ENCODE measurements at regions not wholly inside any gene's neighbourhood (a gene's known extent, or its start where the extent isn't known, plus 50 kb on each side); places are given as distances from the start of the nearest gene placed in this dataset.

GRCh38 chr18:67218556-67218955, 298.0 kb downstream of the DSEL start:
- no peak overlapping the region for H3K4me3 ChIP-seq (replicated peaks; ENCODE audit: insufficient read depth, low read length)
- DNase-seq (ENCODE audit: low read depth in 1 of 2, low spot score in 1 of 2): no peak
- TF ChIP-seq, protein P1, sequence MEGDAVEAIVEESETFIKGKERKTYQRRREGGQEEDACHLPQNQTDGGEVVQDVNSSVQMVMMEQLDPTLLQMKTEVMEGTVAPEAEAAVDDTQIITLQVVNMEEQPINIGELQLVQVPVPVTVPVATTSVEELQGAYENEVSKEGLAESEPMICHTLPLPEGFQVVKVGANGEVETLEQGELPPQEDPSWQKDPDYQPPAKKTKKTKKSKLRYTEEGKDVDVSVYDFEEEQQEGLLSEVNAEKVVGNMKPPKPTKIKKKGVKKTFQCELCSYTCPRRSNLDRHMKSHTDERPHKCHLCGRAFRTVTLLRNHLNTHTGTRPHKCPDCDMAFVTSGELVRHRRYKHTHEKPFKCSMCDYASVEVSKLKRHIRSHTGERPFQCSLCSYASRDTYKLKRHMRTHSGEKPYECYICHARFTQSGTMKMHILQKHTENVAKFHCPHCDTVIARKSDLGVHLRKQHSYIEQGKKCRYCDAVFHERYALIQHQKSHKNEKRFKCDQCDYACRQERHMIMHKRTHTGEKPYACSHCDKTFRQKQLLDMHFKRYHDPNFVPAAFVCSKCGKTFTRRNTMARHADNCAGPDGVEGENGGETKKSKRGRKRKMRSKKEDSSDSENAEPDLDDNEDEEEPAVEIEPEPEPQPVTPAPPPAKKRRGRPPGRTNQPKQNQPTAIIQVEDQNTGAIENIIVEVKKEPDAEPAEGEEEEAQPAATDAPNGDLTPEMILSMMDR (IDR thresholded peaks at IDR 0.05; ENCODE audit: insufficient read depth, low read length): no peak
- TF ChIP-seq POLR2AphosphoS5 (IDR thresholded peaks at IDR 0.05; ENCODE audit: low read depth) (no peak), SPI1 (IDR thresholded peaks at IDR 0.05; ENCODE audit: borderline replicate concordance, low read depth) (no peak), GABPA (IDR thresholded peaks at IDR 0.05; ENCODE audit: low read depth) (no peak), REST (IDR thresholded peaks at IDR 0.05; ENCODE audit: insufficient replicate concordance, low read depth) (no peak)
- H3K27ac ChIP-seq (replicated peaks): no peak overlapping the region
- no peaks in the 10 kb centered on the region for H3K27me3 ChIP-seq (ENCODE audit: insufficient read depth, poor library complexity, severe bottlenecking)

DNA sequence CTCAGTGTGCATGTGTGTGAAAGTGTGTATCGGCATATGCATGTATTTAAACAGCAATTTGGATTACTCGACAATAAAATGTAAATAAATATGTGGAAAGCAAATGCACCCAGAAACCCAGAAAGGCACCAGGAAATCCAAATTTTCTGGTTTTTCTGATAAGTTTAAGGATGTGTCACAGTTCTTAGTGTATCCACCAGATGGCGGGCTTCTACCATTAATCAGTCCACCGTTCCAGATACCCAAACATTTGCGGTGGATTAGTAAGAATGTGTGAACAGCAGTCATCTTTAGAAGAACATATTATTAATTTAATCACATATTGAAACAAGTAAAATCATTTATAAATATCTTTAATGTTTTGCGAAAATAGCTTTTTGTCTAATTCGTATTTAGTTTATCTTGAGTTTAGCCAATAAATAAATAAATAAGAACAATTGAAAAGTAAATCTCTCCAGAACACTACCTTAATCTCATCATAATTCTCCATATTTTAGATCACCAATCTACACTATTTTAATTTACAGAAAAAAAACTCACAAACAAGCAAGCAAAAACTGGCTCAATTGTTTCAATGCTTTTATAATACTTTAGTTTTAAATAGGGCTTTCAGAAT, 298.9 kb downstream of the DSEL start:
- no peak overlapping the region for H3K4me3 ChIP-seq (replicated peaks; ENCODE audit: insufficient read depth, low read length)
- peak; percentile 36 to 62 for DNase-seq (ENCODE audit: low read depth in 1 of 2, low spot score in 1 of 2)
- H3K27ac ChIP-seq (replicated peaks): no peak overlapping the region
- H3K27me3 ChIP-seq (ENCODE audit: insufficient read depth, poor library complexity, severe bottlenecking): no peaks in the 10 kb centered on the region
- TF ChIP-seq POLR2AphosphoS5 (IDR thresholded peaks at IDR 0.05; ENCODE audit: low read depth) (no peak), REST (IDR thresholded peaks at IDR 0.05; ENCODE audit: insufficient replicate concordance, low read depth) (no peak), GABPA (IDR thresholded peaks at IDR 0.05; ENCODE audit: low read depth) (no peak), SPI1 (IDR thresholded peaks at IDR 0.05; ENCODE audit: borderline replicate concordance, low read depth) (no peak)
- TF ChIP-seq, protein P1 (IDR thresholded peaks at IDR 0.05; ENCODE audit: insufficient read depth, low read length): peak; percentile 53

- no peak for DNase-seq (ENCODE audit: low read depth in 1 of 2, low spot score in 1 of 2)
- H3K4me3 ChIP-seq (replicated peaks; ENCODE audit: insufficient read depth, low read length): no peak overlapping the region
- no peak overlapping the region for H3K27ac ChIP-seq (replicated peaks)
- TF ChIP-seq, protein P1 (IDR thresholded peaks at IDR 0.05; ENCODE audit: insufficient read depth, low read length): no peak
- TF ChIP-seq REST (IDR thresholded peaks at IDR 0.05; ENCODE audit: insufficient replicate concordance, low read depth) (no peak), GABPA (IDR thresholded peaks at IDR 0.05; ENCODE audit: low read depth) (no peak), SPI1 (IDR thresholded peaks at IDR 0.05; ENCODE audit: borderline replicate concordance, low read depth) (no peak), POLR2AphosphoS5 (IDR thresholded peaks at IDR 0.05; ENCODE audit: low read depth) (no peak)
- H3K27me3 ChIP-seq (ENCODE audit: insufficient read depth, poor library complexity, severe bottlenecking): no peaks in the 10 kb centered on the region
Observed at GRCh38 chr18:67216846-67217245, 299.7 kb downstream of the DSEL start.
